Naive thymus-derived CD4-positive, alpha-beta T cell (primary cell): ENCODE measurements at regions not wholly inside any gene's neighbourhood (a gene's known extent, or its start where the extent isn't known, plus 50 kb on each side); places are given as distances from the start of the nearest gene placed in this dataset.

Experiments used
- ATAC-seq: fragments of 150-1000 bp; cut with Tn5 transposase; 2 replicates; pipeline ENCODE4 v1.10.0; 2021; ENCODE audit warnings: mild to moderate bottlenecking, moderate library complexity
- CTCF ChIA-PET: fragments of 350-600 bp; sonication (Branson Sonifier 250); formaldehyde crosslinking; loops from one replicate; lab custom pipeline; 2021; ENCODE audit warnings: antibody characterized with exemption; lab: Charles Lee
- POLR2A ChIA-PET: fragments of 350-600 bp; sonication (Branson Sonifier 250); formaldehyde crosslinking; loops from one replicate; lab custom pipeline; 2021; ENCODE audit warnings: antibody characterized with exemption, inconsistent platforms; lab: Charles Lee
- DNase-seq, 9 donors: peaks; one replicate each; pipeline versions ENCODE4 v3.0.0 to v3.0.0-alpha.2; 2020 to 2022; ENCODE audit warnings: mixed read lengths in 1 of 9
- H3K27ac ChIP-seq: one replicate; pipeline ENCODE4 v1.7.0; 2013; ENCODE audit warnings: mild to moderate bottlenecking, low read depth, low read length, moderate library complexity
- H3K27me3 ChIP-seq, 2 donors: one replicate each; pipeline ENCODE4 v1.7.0; 2013; ENCODE audit warnings: low read length in 2 of 2, mild to moderate bottlenecking in 2 of 2, moderate library complexity in 2 of 2; ENCODE audit not compliant: control insufficient read depth in 2 of 2, insufficient read depth in 2 of 2
- H3K36me3 ChIP-seq, 3 experiments: 1 replicate in 2 of 3; 2 replicates in 1 of 3; pipeline ENCODE4 v1.7.0; 2013; ENCODE audit warnings: low read length in 3 of 3, mild to moderate bottlenecking in 3 of 3, moderate library complexity in 1 of 3; ENCODE audit not compliant: insufficient read depth in 3 of 3, control insufficient read depth in 2 of 3
- H3K4me1 ChIP-seq, 2 donors: one replicate each; pipeline ENCODE4 v1.7.0; 2013; ENCODE audit warnings: low read length in 2 of 2, mild to moderate bottlenecking in 2 of 2, moderate library complexity in 1 of 2; ENCODE audit not compliant: control insufficient read depth in 2 of 2, insufficient read depth in 2 of 2
- H3K4me3 ChIP-seq: 2 replicates; pipeline ENCODE4 v1.7.0; 2013; ENCODE audit warnings: mild to moderate bottlenecking, low read length
- H3K9me3 ChIP-seq, 3 experiments: 1 replicate in 2 of 3; 2 replicates in 1 of 3; pipeline ENCODE4 v1.7.0; 2013; ENCODE audit warnings: low read length in 3 of 3; ENCODE audit not compliant: control insufficient read depth in 2 of 3
- H3K27ac Mint-ChIP-seq, 9 donors: one replicate each; pipeline ENCODE4 v1.8.0; 2020 to 2022; ENCODE audit warnings: mixed read lengths in 9 of 9, mild to moderate bottlenecking in 8 of 9, moderate library complexity in 5 of 9, inconsistent platforms in 2 of 9
- H3K27me3 Mint-ChIP-seq, 5 donors: one replicate each; pipeline ENCODE4 v1.8.0; 2021 to 2022; ENCODE audit warnings: mixed read lengths in 5 of 5, mild to moderate bottlenecking in 1 of 5
- H3K36me3 Mint-ChIP-seq, 5 donors: one replicate each; pipeline ENCODE4 v1.8.0; 2020 to 2022; ENCODE audit warnings: mixed read lengths in 5 of 5, mild to moderate bottlenecking in 3 of 5, inconsistent platforms in 1 of 5
- H3K4me1 Mint-ChIP-seq, 7 donors: one replicate each; pipeline ENCODE4 v1.8.0; 2020 to 2022; ENCODE audit warnings: mixed read lengths in 7 of 7, mild to moderate bottlenecking in 3 of 7, inconsistent platforms in 1 of 7
- H3K4me3 Mint-ChIP-seq, 10 donors: one replicate each; pipeline ENCODE4 v1.8.0; 2020 to 2022; ENCODE audit warnings: mild to moderate bottlenecking in 10 of 10, mixed read lengths in 10 of 10, moderate library complexity in 6 of 10, inconsistent platforms in 2 of 10
- H3K9me3 Mint-ChIP-seq, 11 donors: one replicate each; pipeline ENCODE4 v1.8.0; 2020 to 2022; ENCODE audit warnings: mixed read lengths in 11 of 11, mild to moderate bottlenecking in 4 of 11, inconsistent platforms in 1 of 11, moderate library complexity in 1 of 11
- intact Hi-C, 2 donors: fragments of 100-400 bp; cut with micrococcal nuclease; formaldehyde crosslinking; loops; one replicate each; pipeline ENCODE4 v1.15.1; 2023

DNA sequence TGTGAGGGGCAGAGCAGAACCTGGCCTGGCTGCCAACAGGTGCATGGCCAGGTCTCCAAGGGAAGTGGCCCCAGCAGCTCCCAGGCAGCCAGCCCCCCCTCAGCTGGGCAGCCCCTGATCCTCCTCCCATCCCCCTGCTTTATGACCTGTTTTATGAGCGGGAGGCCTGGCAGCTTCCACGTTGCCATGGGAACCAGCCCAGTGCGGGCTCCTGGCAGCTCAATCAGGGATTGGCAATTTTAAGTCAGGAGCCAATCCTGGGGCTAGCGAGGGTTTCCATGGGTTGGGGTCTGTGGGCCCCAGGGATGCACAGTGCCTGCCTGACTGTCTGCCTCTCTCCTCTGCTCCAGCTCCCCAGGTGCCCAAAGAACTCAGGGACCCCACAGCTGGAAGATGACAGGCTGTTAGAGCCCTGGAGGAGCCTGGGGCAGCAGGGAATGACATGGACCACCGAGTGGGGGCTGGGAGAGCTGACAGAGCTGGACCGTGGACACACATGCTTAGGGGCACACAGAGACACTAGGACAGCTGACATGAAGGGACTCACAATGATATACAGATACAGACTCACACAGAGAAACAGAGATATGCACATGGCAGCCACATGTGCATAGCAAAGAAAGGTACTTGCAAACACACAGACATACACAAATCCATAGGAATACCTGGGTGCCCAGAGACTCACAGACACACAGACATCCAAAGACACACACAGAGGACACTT, 56.5 kb upstream of the SIRPA start:
- H3K4me1 ChIP-seq: no peaks in the 10 kb centered on the region
- no peak overlapping the region for H3K27ac Mint-ChIP-seq
- ATAC-seq (no peak), DNase-seq (no peak)
- H3K27me3 ChIP-seq: no peaks in the 10 kb centered on the region
- no peak overlapping the region for H3K4me3 Mint-ChIP-seq
- peaks cover 0 to 8% (median 0%) of the 10 kb centered on the region in 7 donors for H3K4me1 Mint-ChIP-seq
- H3K36me3 Mint-ChIP-seq: no peaks in the 10 kb centered on the region
- no peaks in the 10 kb centered on the region for H3K9me3 Mint-ChIP-seq
- intact Hi-C loops: no loop called here
- CTCF ChIA-PET: no interaction called here
- no peaks in the 10 kb centered on the region for H3K36me3 ChIP-seq
- H3K27me3 Mint-ChIP-seq: peaks cover 0 to 29% (median 6%) of the 10 kb centered on the region in 5 donors
- no peak overlapping the region for H3K27ac ChIP-seq
- no peaks in the 10 kb centered on the region for H3K9me3 ChIP-seq
- no peak overlapping the region for H3K4me3 ChIP-seq
- POLR2A ChIA-PET: no interaction called here

DNA sequence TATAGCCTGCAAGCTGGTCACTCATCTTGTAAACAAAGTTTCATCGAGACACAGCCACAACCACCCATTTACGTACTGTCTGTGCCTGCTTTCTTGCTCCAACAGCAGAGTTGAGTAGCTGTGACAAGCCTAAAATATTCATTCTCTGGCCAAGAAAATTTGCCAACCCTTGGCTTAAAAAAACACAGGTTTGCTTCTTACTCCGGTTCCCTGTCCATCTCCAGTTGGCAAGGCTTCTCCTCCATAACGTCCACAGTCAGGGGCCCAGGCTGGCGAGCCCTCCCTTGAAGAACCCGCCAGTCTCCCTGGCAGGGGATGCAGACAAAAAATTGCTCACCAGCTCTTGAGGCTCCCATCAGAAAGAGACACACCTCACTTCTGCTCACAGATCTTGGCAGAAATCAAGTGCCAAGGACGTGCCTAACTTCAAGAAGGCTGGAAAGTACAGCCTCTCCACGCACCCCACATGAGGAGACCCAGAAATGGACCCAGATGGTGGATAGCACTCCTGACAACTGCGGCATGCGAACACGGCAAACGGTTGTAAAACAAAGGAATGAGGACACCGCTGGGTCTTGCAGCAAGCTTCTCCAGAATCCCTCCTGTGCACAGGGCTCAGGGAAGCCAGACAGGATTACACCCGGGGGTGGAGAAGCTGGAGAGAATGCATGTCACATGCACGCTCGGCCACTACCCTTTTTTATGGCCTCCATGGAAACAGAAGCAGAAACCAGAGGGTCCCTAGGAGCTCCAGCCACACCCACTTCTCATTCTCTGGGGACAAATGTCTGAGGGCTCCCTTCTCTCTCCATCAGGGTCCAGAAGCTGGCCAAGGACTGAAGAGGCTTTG, 59.8 kb upstream of the SIRPA start:
- Mint-ChIP-seq H3K27me3 (peaks cover 0 to 23% (median 13%) of the 10 kb centered on the region in 5 donors), H3K4me3 (no peak overlapping the region), H3K36me3 (no peaks in the 10 kb centered on the region), H3K27ac (no peak overlapping the region), H3K9me3 (peaks cover 0 to 2% (median 0%) of the 10 kb centered on the region in 11 donors), H3K4me1 (peaks cover 0 to 2% (median 0%) of the 10 kb centered on the region in 7 donors)
- Histone ChIP-seq H3K9me3 (no peaks in the 10 kb centered on the region), H3K27me3 (no peaks in the 10 kb centered on the region), H3K4me3 (no peak overlapping the region), H3K4me1 (no peaks in the 10 kb centered on the region), H3K27ac (no peak overlapping the region), H3K36me3 (no peaks in the 10 kb centered on the region)
- no peak for ATAC-seq
- no peak for DNase-seq
- POLR2A ChIA-PET: no interaction called here
- intact Hi-C loops: no loop called here
- CTCF ChIA-PET: no interaction called here

- Mint-ChIP-seq H3K27ac (no peak overlapping the region), H3K27me3 (peaks cover 4 to 22% (median 13%) of the 10 kb centered on the region in 5 donors), H3K4me3 (no peak overlapping the region), H3K36me3 (no peaks in the 10 kb centered on the region), H3K9me3 (peaks cover 0 to 2% (median 0%) of the 10 kb centered on the region in 11 donors), H3K4me1 (peaks cover 0 to 2% (median 0%) of the 10 kb centered on the region in 7 donors)
- ChIA-PET CTCF (no interaction called here), POLR2A (no interaction called here)
- intact Hi-C loops: no loop called here
- Histone ChIP-seq H3K9me3 (no peaks in the 10 kb centered on the region), H3K4me1 (no peaks in the 10 kb centered on the region), H3K4me3 (no peak overlapping the region), H3K27ac (no peak overlapping the region), H3K27me3 (no peaks in the 10 kb centered on the region), H3K36me3 (no peaks in the 10 kb centered on the region)
- ATAC-seq (no peak), DNase-seq (no peak)
These were observed 61.2 kb upstream of the SIRPA start for GRCh38 chr20:1833728-1834726.

GRCh38 chr20:1833216-1833615, 62.0 kb upstream of the SIRPA start:
- no peaks in the 10 kb centered on the region for H3K9me3 ChIP-seq
- intact Hi-C loops: no loop called here
- no peaks in the 10 kb centered on the region for H3K27me3 ChIP-seq
- ATAC-seq (no peak), DNase-seq (no peak)
- ChIA-PET CTCF (no interaction called here), POLR2A (no interaction called here)
- H3K36me3 ChIP-seq: no peaks in the 10 kb centered on the region
- Mint-ChIP-seq H3K9me3 (peaks cover 0 to 2% (median 0%) of the 10 kb centered on the region in 11 donors), H3K27ac (no peak overlapping the region), H3K27me3 (peaks cover 4 to 26% (median 13%) of the 10 kb centered on the region in 5 donors), H3K4me3 (no peak overlapping the region), H3K36me3 (no peaks in the 10 kb centered on the region), H3K4me1 (peaks cover 0 to 5% (median 0%) of the 10 kb centered on the region in 7 donors)
- H3K27ac ChIP-seq: no peak overlapping the region
- H3K4me3 ChIP-seq: no peak overlapping the region
- H3K4me1 ChIP-seq: no peaks in the 10 kb centered on the region

DNA sequence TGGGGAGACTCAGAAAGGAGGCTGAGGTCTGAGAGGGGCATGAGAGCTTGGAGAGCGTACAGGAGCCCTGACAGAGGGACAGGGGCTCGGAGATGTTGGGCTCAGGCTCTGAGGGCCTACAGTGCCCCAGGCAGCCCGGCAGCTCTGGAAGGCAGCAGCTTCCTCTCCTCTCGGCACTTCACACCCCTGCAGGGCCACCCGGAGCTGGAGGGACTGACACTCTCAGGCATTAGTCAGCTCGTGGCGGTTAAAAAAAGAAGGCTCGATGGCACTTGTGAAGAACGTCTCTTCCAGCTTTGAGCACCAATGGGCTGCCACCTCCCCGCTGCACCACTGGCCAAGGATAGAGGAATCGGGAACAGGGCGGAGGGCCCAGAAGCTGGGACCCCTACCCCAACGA, 62.6 kb upstream of the SIRPA start:
- Histone ChIP-seq H3K9me3 (no peaks in the 10 kb centered on the region), H3K27ac (no peak overlapping the region), H3K4me1 (no peaks in the 10 kb centered on the region), H3K36me3 (no peaks in the 10 kb centered on the region), H3K4me3 (no peak overlapping the region), H3K27me3 (no peaks in the 10 kb centered on the region)
- peaks cover 0 to 5% (median 0%) of the 10 kb centered on the region in 7 donors for H3K4me1 Mint-ChIP-seq
- no peak overlapping the region for H3K4me3 Mint-ChIP-seq
- peaks cover 0 to 2% (median 0%) of the 10 kb centered on the region in 11 donors for H3K9me3 Mint-ChIP-seq
- H3K36me3 Mint-ChIP-seq: no peaks in the 10 kb centered on the region
- peaks cover 4 to 27% (median 13%) of the 10 kb centered on the region in 5 donors for H3K27me3 Mint-ChIP-seq
- no peak for ATAC-seq
- DNase-seq: no peak
- POLR2A ChIA-PET: no interaction called here
- intact Hi-C loops: no loop called here
- CTCF ChIA-PET: interaction anchor here (0.6 kb wide), 1 partner anchor 292 kb away, joined by 3 read pairs; no protein-coding TSS in a partner anchor
- no peak overlapping the region for H3K27ac Mint-ChIP-seq

- Histone ChIP-seq H3K36me3 (no peaks in the 10 kb centered on the region), H3K9me3 (no peaks in the 10 kb centered on the region), H3K27me3 (no peaks in the 10 kb centered on the region), H3K27ac (no peak overlapping the region), H3K4me3 (no peak overlapping the region), H3K4me1 (no peaks in the 10 kb centered on the region)
- POLR2A ChIA-PET: no interaction called here
- DNase-seq (no peak), ATAC-seq (no peak)
- intact Hi-C loops: no loop called here
- H3K4me1 Mint-ChIP-seq: peaks cover 0 to 5% (median 0%) of the 10 kb centered on the region in 7 donors
- H3K27me3 Mint-ChIP-seq: peaks cover 4 to 23% (median 9%) of the 10 kb centered on the region in 5 donors
- CTCF ChIA-PET: no interaction called here
- H3K9me3 Mint-ChIP-seq: peaks cover 0 to 2% (median 0%) of the 10 kb centered on the region in 11 donors
- no peak overlapping the region for H3K27ac Mint-ChIP-seq
- H3K36me3 Mint-ChIP-seq: no peaks in the 10 kb centered on the region
- H3K4me3 Mint-ChIP-seq: no peak overlapping the region
These were observed 63.6 kb upstream of the SIRPA start for GRCh38 chr20:1831606-1832005.
